Activated T-cell treated with anti-CD3 and anti-CD28 coated beads, Interleukin-2, amount 50 U/mL, for 72 hours (primary cell): ENCODE measurements at regions not wholly inside any gene's neighbourhood (a gene's known extent, or its start where the extent isn't known, plus 50 kb on each side); places are given as distances from the start of the nearest gene placed in this dataset.

Source experiments
- ATAC-seq, 2 donors: fragments of 150-1000 bp; cut with Tn5 transposase; replicated peaks in 1 of 2; 2 replicates each; pipeline ENCODE4 v1.10.0; 2021; ENCODE audit warnings: moderate library complexity in 2 of 2, mild to moderate bottlenecking in 1 of 2
- DNase-seq, 2 donors: peaks; one replicate each; pipeline ENCODE4 v3.0.0; 2021 to 2022; ENCODE audit warnings: mixed read lengths in 1 of 2
- H3K27ac Mint-ChIP-seq: one replicate; pipeline ENCODE4 v1.8.0; 2022; ENCODE audit warnings: mild to moderate bottlenecking, moderate library complexity, mixed read lengths
- H3K27me3 Mint-ChIP-seq: one replicate; pipeline ENCODE4 v1.8.0; 2022; ENCODE audit warnings: low read depth, mixed read lengths
- H3K36me3 Mint-ChIP-seq, 2 donors: one replicate each; pipeline ENCODE4 v1.8.0; 2022; ENCODE audit warnings: mixed read lengths in 2 of 2, mild to moderate bottlenecking in 1 of 2; ENCODE audit not compliant: insufficient read depth in 2 of 2
- H3K4me1 Mint-ChIP-seq: one replicate; pipeline ENCODE4 v1.8.0; 2022; ENCODE audit warnings: low read depth, mixed read lengths
- H3K4me3 Mint-ChIP-seq, 2 donors: one replicate each; pipeline ENCODE4 v1.8.0; 2022; ENCODE audit warnings: mild to moderate bottlenecking in 2 of 2, mixed read lengths in 2 of 2, moderate library complexity in 2 of 2
- H3K9me3 Mint-ChIP-seq, 2 donors: one replicate each; pipeline ENCODE4 v1.8.0; 2022; ENCODE audit warnings: mixed read lengths in 2 of 2

GRCh38 chr9:87216036-87216435 lies 268.7 kb upstream of the GAS1 start:
- Mint-ChIP-seq H3K27ac (no peak overlapping the region), H3K9me3 (no peaks in the 10 kb centered on the region), H3K4me1 (no peaks in the 10 kb centered on the region), H3K4me3 (no peak overlapping the region), H3K36me3 (no peaks in the 10 kb centered on the region), H3K27me3 (peaks cover 22% of the 10 kb centered on the region)
- no peak for ATAC-seq
- no peak for DNase-seq

GRCh38 chr9:87216897-87217455 lies 269.7 kb upstream of the GAS1 start:
- ATAC-seq (no peak), DNase-seq (no peak)
- Mint-ChIP-seq H3K4me1 (no peaks in the 10 kb centered on the region), H3K36me3 (no peaks in the 10 kb centered on the region), H3K9me3 (no peaks in the 10 kb centered on the region), H3K4me3 (no peak overlapping the region), H3K27me3 (peaks cover 22% of the 10 kb centered on the region), H3K27ac (no peak overlapping the region)

GRCh38 chr9:87223392-87224246 lies 274.0 kb upstream of the DAPK1 start:
- H3K9me3 Mint-ChIP-seq: no peaks in the 10 kb centered on the region
- no peaks in the 10 kb centered on the region for H3K4me1 Mint-ChIP-seq
- no peak for ATAC-seq
- no peak for DNase-seq
- peaks cover 9% of the 10 kb centered on the region for H3K27me3 Mint-ChIP-seq
- H3K27ac Mint-ChIP-seq: no peak overlapping the region
- no peaks in the 10 kb centered on the region for H3K36me3 Mint-ChIP-seq
- H3K4me3 Mint-ChIP-seq: no peak overlapping the region

DNA sequence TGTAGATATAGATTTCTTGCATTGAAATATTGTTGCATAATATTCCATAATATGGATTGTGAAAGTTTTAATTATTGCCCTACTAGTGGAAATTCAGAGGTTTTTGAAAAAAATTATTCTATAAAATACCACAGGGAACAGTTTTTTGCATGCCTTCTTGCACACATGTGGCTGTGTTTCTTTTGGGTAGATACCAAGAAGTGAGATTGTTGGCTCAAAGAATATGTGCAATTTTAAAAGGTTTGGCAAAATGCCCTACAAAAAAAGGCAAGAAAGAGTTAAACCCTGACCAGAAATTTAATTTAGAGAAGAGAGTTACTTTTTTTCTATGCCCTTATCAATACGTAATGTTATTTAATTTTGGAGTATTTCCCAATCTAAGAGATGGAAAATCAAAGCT lies 270.8 kb upstream of the DAPK1 start:
- H3K9me3 Mint-ChIP-seq: peaks cover 0 to 3% of the 10 kb centered on the region in 2 donors
- DNase-seq: no peak

GRCh38 chr9:87227456-87227855 lies 270.2 kb upstream of the DAPK1 start:
- DNase-seq: no peak
- ATAC-seq: no peak
- H3K27ac Mint-ChIP-seq: no peak overlapping the region
- no peak overlapping the region for H3K4me3 Mint-ChIP-seq
- no peaks in the 10 kb centered on the region for H3K4me1 Mint-ChIP-seq
- H3K9me3 Mint-ChIP-seq: peaks cover 0 to 3% of the 10 kb centered on the region in 2 donors
- peaks cover 7% of the 10 kb centered on the region for H3K27me3 Mint-ChIP-seq
- no peaks in the 10 kb centered on the region for H3K36me3 Mint-ChIP-seq

More for the DNA sequence above, 270.8 kb upstream of the DAPK1 start:
- H3K36me3 Mint-ChIP-seq: no peaks in the 10 kb centered on the region
- no peak overlapping the region for H3K27ac Mint-ChIP-seq
- H3K4me1 Mint-ChIP-seq: no peaks in the 10 kb centered on the region
- peaks cover 7% of the 10 kb centered on the region for H3K27me3 Mint-ChIP-seq
- no peak overlapping the region for H3K4me3 Mint-ChIP-seq
- no peak for ATAC-seq

DNA sequence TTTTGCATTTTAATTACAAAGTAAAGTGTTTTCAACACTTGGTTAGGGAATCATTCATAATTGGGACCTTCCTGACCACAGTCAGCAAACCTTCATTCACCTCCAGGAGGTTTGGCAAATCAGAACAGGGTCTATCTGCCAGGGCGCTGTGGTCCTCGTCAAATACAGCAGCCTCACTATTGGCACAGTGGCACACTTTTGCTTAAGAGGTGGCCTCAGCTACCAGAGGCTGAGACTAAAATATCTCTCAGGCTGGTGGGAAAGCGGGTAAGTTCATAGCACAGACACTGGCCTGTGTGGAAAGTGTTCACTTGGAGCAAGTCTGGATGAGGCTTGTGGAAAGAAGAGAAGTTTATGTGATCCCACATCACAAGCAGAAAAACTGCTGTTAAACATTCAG lies 268.6 kb upstream of the DAPK1 start:
- H3K9me3 Mint-ChIP-seq: peaks cover 0 to 3% of the 10 kb centered on the region in 2 donors
- H3K27me3 Mint-ChIP-seq: peaks cover 9% of the 10 kb centered on the region
- H3K36me3 Mint-ChIP-seq: no peaks in the 10 kb centered on the region
- H3K27ac Mint-ChIP-seq: no peak overlapping the region
- ATAC-seq: no peak
- H3K4me1 Mint-ChIP-seq: no peaks in the 10 kb centered on the region
- DNase-seq: no peak
- H3K4me3 Mint-ChIP-seq: no peak overlapping the region

GRCh38 chr9:87233431-87233830 lies 264.2 kb upstream of the DAPK1 start:
- no peak for ATAC-seq

DNA sequence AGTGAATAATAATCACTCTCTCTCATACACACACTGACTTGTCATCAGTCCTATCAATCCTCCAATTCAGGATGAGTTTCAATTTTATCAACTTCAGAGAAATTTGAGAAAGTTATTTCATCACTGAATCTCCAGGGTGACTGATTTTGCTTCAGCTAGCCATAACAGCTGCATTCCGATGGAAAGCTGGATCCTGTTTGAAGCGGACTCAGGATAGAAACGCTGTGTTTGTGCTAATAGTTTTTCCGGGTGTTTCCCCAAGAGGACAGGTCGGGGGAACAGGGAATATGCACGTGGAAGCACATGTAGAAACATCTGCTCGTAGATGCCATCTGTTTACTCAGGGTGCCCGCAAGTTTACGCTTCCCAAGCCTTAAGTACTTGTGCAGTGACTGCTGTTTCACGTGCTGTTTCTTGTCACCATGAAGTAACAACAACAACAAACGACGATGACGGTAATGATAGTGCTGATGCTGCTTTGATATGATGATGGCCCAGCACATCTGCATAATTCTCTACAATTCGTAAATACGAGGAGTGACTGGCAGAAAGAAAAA lies 263.7 kb upstream of the DAPK1 start:
- DNase-seq (no peak), ATAC-seq (no peak)
- peaks cover 0 to 3% of the 10 kb centered on the region in 2 donors for H3K9me3 Mint-ChIP-seq
- H3K27ac Mint-ChIP-seq: no peak overlapping the region
- no peaks in the 10 kb centered on the region for H3K36me3 Mint-ChIP-seq
- peaks cover 11% of the 10 kb centered on the region for H3K27me3 Mint-ChIP-seq
- H3K4me3 Mint-ChIP-seq: no peak overlapping the region
- no peaks in the 10 kb centered on the region for H3K4me1 Mint-ChIP-seq

More at GRCh38 chr9:87233431-87233830, 264.2 kb upstream of the DAPK1 start:
- H3K27ac Mint-ChIP-seq: no peak overlapping the region
- DNase-seq: no peak
- peaks cover 11% of the 10 kb centered on the region for H3K27me3 Mint-ChIP-seq
- H3K4me1 Mint-ChIP-seq: no peaks in the 10 kb centered on the region
- no peaks in the 10 kb centered on the region for H3K36me3 Mint-ChIP-seq
- H3K9me3 Mint-ChIP-seq: peaks cover 0 to 3% of the 10 kb centered on the region in 2 donors
- H3K4me3 Mint-ChIP-seq: no peak overlapping the region

DNA sequence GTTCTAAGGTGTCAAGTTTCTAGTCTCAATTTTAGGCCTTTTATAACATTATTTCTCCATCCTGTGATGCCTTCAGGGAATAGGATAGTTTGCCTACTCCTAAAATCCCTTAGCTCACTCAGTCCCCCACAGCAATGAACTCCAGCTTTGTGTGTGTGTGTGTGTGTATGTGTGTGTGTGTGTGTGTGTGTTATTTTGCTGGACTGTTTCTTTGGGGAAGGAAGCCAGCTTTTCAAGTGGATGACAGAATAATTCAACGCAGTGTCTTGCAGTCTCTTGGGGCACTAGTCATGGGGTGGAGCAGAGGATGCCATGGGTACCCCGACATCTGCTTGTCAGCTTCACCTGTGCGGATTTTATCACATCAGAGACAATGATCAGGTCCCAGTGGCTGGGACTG lies 262.8 kb upstream of the DAPK1 start:
- peaks cover 11% of the 10 kb centered on the region for H3K27me3 Mint-ChIP-seq
- no peaks in the 10 kb centered on the region for H3K4me1 Mint-ChIP-seq
- H3K36me3 Mint-ChIP-seq: no peaks in the 10 kb centered on the region
- no peak overlapping the region for H3K4me3 Mint-ChIP-seq
- no peak overlapping the region for H3K27ac Mint-ChIP-seq
- DNase-seq (no peak), ATAC-seq (no peak)
- peaks cover 0 to 3% of the 10 kb centered on the region in 2 donors for H3K9me3 Mint-ChIP-seq

- Mint-ChIP-seq H3K4me3 (no peak overlapping the region), H3K36me3 (no peaks in the 10 kb centered on the region), H3K4me1 (no peaks in the 10 kb centered on the region), H3K27ac (no peak overlapping the region), H3K27me3 (peaks cover 19% of the 10 kb centered on the region), H3K9me3 (peaks cover 0 to 2% of the 10 kb centered on the region in 2 donors)
- ATAC-seq (no peak), DNase-seq (no peak)
These were observed 261.1 kb upstream of the DAPK1 start for GRCh38 chr9:87236546-87236945.

DNA sequence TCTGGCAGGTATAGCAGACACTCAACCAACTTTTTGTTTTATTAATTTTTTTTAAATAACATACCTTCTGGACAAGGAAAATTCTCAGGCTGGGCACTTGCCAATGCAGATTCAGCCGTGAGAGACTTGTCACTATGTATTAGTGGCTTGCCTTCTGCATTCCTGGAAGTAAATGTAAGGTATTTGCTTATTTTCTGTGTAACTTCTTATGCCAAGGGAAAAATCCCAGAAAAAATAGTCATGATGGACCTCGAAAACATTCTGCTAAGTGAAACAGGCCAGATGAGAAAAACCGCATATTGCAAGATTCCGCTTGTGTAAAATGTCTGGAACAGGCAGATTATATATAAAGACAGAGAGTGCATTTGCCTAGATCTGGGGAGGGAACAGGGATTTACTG lies 260.3 kb upstream of the DAPK1 start:
- DNase-seq (no peak), ATAC-seq (no peak)
- no peak overlapping the region for H3K4me3 Mint-ChIP-seq
- peaks cover 27% of the 10 kb centered on the region for H3K27me3 Mint-ChIP-seq
- no peaks in the 10 kb centered on the region for H3K36me3 Mint-ChIP-seq
- H3K4me1 Mint-ChIP-seq: no peaks in the 10 kb centered on the region
- H3K9me3 Mint-ChIP-seq: no peaks in the 10 kb centered on the region
- no peak overlapping the region for H3K27ac Mint-ChIP-seq

GRCh38 chr9:87238545-87238944 lies 259.1 kb upstream of the DAPK1 start:
- no peak for DNase-seq
- Mint-ChIP-seq H3K9me3 (no peaks in the 10 kb centered on the region), H3K27me3 (peaks cover 24% of the 10 kb centered on the region), H3K4me3 (no peak overlapping the region), H3K27ac (no peak overlapping the region), H3K36me3 (no peaks in the 10 kb centered on the region), H3K4me1 (no peaks in the 10 kb centered on the region)
- no peak for ATAC-seq

GRCh38 chr9:87239312-87239711 lies 258.4 kb upstream of the DAPK1 start:
- H3K9me3 Mint-ChIP-seq: no peaks in the 10 kb centered on the region
- H3K27me3 Mint-ChIP-seq: peaks cover 17% of the 10 kb centered on the region
- no peak overlapping the region for H3K4me3 Mint-ChIP-seq
- no peaks in the 10 kb centered on the region for H3K36me3 Mint-ChIP-seq
- ATAC-seq (no peak), DNase-seq (no peak)
- no peak overlapping the region for H3K27ac Mint-ChIP-seq
- H3K4me1 Mint-ChIP-seq: no peaks in the 10 kb centered on the region
